Gastroesophageal sphincter (tissue), 4 donors: ENCODE measurements at regions not wholly inside any gene's neighbourhood (a gene's known extent, or its start where the extent isn't known, plus 50 kb on each side); places are given as distances from the start of the nearest gene placed in this dataset.

ENCODE experiments used
- ATAC-seq: fragments of 150-250 bp; one replicate; pipeline ENCODE4 v1.9.1; 2016; ENCODE audit warnings: mild to moderate bottlenecking, moderate library complexity
- H3K27ac ChIP-seq, 4 donors: fragments of 200-600 bp; sonication (generic) in 3 of 4; 1 replicate in 3 of 4; 2 replicates in 1 of 4; pipeline ENCODE4 v1.5.1; 2016 to 2019
- H3K27me3 ChIP-seq: fragments of 200-600 bp; sonication (generic); one replicate; pipeline ENCODE4 v1.5.1; 2019
- H3K36me3 ChIP-seq, 2 donors: fragments of 200-600 bp; sonication (generic); one replicate each; pipeline ENCODE4 v1.5.1; 2019; ENCODE audit warnings: control low read depth in 1 of 2
- H3K4me1 ChIP-seq, 3 donors: fragments of 200-600 bp; sonication (generic); 1 replicate in 2 of 3; 2 replicates in 1 of 3; pipeline ENCODE4 v1.5.1; 2016 to 2019; ENCODE audit warnings: control low read depth in 2 of 3
- H3K4me3 ChIP-seq, 2 donors: fragments of 200-600 bp; sonication (generic); one replicate each; pipeline ENCODE4 v1.5.1; 2019; ENCODE audit warnings: mild to moderate bottlenecking in 1 of 2, moderate library complexity in 1 of 2
- H3K9me3 ChIP-seq, 3 donors: fragments of 200-600 bp; sonication (generic); one replicate each; pipeline ENCODE4 v1.5.1; 2017 to 2019; ENCODE audit warnings: control low read depth in 2 of 3
- EP300 ChIP-seq: sonication (generic); formaldehyde crosslinking; IDR thresholded peaks from one replicate; pipeline ENCODE4 v1.6.1; 2017; ENCODE audit warnings: antibody characterized with exemption, mild to moderate bottlenecking
- POLR2A ChIP-seq, 2 donors: fragments of 450-650 bp; IDR thresholded peaks; one replicate each; pipeline ENCODE4 v1.6.1; 2017; ENCODE audit warnings: antibody characterized with exemption in 2 of 2, mild to moderate bottlenecking in 2 of 2, moderate library complexity in 1 of 2
- POLR2AphosphoS5 ChIP-seq: sonication (generic); formaldehyde crosslinking; IDR thresholded peaks from one replicate; pipeline ENCODE4 v1.6.1; 2017; ENCODE audit warnings: antibody characterized with exemption
- WGBS, 2 donors: methylation state at CpG; one replicate each; pipeline ENCODE4 v1.1.5; 2018; ENCODE audit warnings: low coverage in 1 of 2; 5-methylcytosine and 5-hydroxymethylcytosine counted together
- TF ChIP-seq, protein P1 (sequence below), 4 experiments: fragments of 200-600 bp in 2 of 4; fragments of 450-650 bp in 2 of 4; sonication (generic) in 1 of 4; IDR thresholded peaks; one replicate each; pipeline ENCODE4 v1.5.1; 2017 to 2019; ENCODE audit warnings: antibody characterized with exemption in 4 of 4, mild to moderate bottlenecking in 2 of 4, moderate library complexity in 2 of 4

DNA sequence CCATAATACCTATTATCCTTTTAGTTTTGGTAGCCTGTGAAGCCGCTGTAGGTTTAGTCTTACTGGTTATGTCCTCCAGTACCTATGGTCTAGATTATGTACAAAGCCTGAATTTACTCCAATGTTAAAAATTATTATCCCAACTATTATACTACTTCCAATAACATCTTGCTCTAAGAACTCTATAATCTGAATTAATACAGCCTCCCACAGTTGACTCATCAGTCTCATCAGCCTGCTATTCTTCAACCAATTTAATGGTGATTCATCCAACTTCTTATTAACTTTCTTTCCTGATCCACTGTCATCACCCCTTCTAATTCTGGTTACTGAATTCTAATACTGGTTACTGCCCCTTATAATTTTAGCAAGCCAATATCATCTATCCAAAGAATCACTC is 370.3 kb upstream of the OPRM1 start:
- Histone ChIP-seq H3K36me3 (no peaks in the 10 kb centered on the region), H3K27me3 (no peaks in the 10 kb centered on the region), H3K27ac (no peak overlapping the region), H3K4me1 (no peaks in the 10 kb centered on the region), H3K9me3 (no peaks in the 10 kb centered on the region), H3K4me3 (no peak overlapping the region)
- 92 to 100% methylated on average over 1 of the region's 1 CpG for WGBS, 2 donors
- no peak for ATAC-seq
- TF ChIP-seq POLR2A (IDR thresholded peaks at IDR 0.05) = no peak
- no peak for TF ChIP-seq EP300
- TF ChIP-seq, protein P1, sequence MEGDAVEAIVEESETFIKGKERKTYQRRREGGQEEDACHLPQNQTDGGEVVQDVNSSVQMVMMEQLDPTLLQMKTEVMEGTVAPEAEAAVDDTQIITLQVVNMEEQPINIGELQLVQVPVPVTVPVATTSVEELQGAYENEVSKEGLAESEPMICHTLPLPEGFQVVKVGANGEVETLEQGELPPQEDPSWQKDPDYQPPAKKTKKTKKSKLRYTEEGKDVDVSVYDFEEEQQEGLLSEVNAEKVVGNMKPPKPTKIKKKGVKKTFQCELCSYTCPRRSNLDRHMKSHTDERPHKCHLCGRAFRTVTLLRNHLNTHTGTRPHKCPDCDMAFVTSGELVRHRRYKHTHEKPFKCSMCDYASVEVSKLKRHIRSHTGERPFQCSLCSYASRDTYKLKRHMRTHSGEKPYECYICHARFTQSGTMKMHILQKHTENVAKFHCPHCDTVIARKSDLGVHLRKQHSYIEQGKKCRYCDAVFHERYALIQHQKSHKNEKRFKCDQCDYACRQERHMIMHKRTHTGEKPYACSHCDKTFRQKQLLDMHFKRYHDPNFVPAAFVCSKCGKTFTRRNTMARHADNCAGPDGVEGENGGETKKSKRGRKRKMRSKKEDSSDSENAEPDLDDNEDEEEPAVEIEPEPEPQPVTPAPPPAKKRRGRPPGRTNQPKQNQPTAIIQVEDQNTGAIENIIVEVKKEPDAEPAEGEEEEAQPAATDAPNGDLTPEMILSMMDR (IDR thresholded peaks at IDR 0.05) = no peak
- no peak for TF ChIP-seq POLR2AphosphoS5

DNA sequence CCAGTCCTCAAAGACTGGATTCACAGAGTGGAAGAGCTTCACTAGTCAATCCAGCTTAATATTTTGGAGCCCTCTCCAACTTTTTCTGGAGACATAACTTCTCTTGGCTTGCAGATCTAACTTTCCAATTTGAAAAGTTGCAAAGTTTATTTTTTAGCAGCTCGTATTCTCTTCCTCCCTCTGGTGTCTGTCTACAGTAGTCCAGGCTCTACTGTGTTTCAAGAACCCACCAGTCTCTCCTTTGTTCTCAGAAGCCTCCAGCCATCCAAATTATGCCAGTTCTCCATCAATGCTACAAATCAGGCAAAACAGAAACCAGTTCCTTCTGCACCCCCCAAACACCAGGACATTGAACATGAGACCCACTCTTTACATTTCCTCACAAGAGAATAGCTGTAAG is 376.1 kb upstream of the OPRM1 start:
- Histone ChIP-seq H3K4me3 (no peak overlapping the region), H3K36me3 (no peaks in the 10 kb centered on the region), H3K4me1 (no peaks in the 10 kb centered on the region), H3K27ac (no peak overlapping the region), H3K27me3 (no peaks in the 10 kb centered on the region), H3K9me3 (peaks cover 0 to 8% (median 0%) of the 10 kb centered on the region in 3 donors)
- no peak for ATAC-seq
- TF ChIP-seq, protein P1 (IDR thresholded peaks at IDR 0.05) = no peak
- no peak for TF ChIP-seq EP300
- TF ChIP-seq POLR2A (IDR thresholded peaks at IDR 0.05) = no peak
- TF ChIP-seq POLR2AphosphoS5 = no peak
- 50% methylated on average over 1 of the region's 1 CpG; no CpG with 5 or more reads in 1 of the 2 donors for WGBS, 2 donors

DNA sequence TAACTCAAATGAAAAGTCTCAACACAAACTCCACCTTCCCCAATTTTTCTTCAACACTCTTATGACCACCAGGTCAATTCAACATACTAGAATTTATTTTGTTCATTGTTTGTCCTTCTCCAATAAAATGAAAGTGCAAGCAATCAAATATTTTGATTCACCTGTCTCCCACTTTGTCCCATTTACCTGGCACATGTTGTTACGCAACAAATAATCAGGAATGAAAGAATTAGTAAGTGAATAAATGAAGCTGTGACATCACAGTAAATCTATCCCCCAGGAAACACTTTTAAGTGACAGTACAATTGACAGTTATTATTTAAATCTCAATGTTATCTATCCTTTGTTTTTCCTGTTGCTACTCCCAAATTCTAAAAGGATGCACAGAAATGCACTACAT is 393.7 kb upstream of the OPRM1 start:
- H3K4me1 ChIP-seq = no peaks in the 10 kb centered on the region
- H3K27ac ChIP-seq = no peak overlapping the region
- 80 to 100% methylated on average over 1 of the region's 1 CpG for whole genome bisulfite sequencing, 2 donors
- no peaks in the 10 kb centered on the region for H3K9me3 ChIP-seq
- H3K4me3 ChIP-seq = no peak overlapping the region
- no peaks in the 10 kb centered on the region for H3K36me3 ChIP-seq
- TF ChIP-seq, protein P1 (IDR thresholded peaks at IDR 0.05) = no peak
- TF ChIP-seq POLR2A (IDR thresholded peaks at IDR 0.05) (no peak), POLR2AphosphoS5 (no peak), EP300 (no peak)
- no peak for ATAC-seq
- no peaks in the 10 kb centered on the region for H3K27me3 ChIP-seq

- Histone ChIP-seq H3K4me1 (no peaks in the 10 kb centered on the region), H3K9me3 (no peaks in the 10 kb centered on the region), H3K27ac (no peak overlapping the region), H3K36me3 (no peaks in the 10 kb centered on the region), H3K27me3 (no peaks in the 10 kb centered on the region), H3K4me3 (no peak overlapping the region)
- ATAC-seq = no peak
- TF ChIP-seq POLR2A (IDR thresholded peaks at IDR 0.05) (no peak), POLR2AphosphoS5 (no peak), EP300 (no peak)
- TF ChIP-seq, protein P1 (IDR thresholded peaks at IDR 0.05) = no peak
- WGBS, 2 donors = 88 to 100% methylated on average over 1 of the region's 1 CpG
These were observed 395.0 kb upstream of the OPRM1 start for GRCh38 chr6:153644000-153644399.

- Histone ChIP-seq H3K4me1 (no peaks in the 10 kb centered on the region), H3K27ac (no peak overlapping the region), H3K4me3 (no peak overlapping the region), H3K9me3 (peaks cover 0 to 9% (median 0%) of the 10 kb centered on the region in 3 donors), H3K36me3 (no peaks in the 10 kb centered on the region), H3K27me3 (no peaks in the 10 kb centered on the region)
- no peak for ATAC-seq
- no peak for TF ChIP-seq POLR2A (IDR thresholded peaks at IDR 0.05)
- TF ChIP-seq, protein P1 (IDR thresholded peaks at IDR 0.05) = no peak
- TF ChIP-seq POLR2AphosphoS5 = no peak
- no peak for TF ChIP-seq EP300
These were observed 404.6 kb upstream of the OPRM1 start for GRCh38 chr6:153634416-153634815.
